HEK293T (cell line): ENCODE measurements at regions not wholly inside any gene's neighbourhood (a gene's known extent, or its start where the extent isn't known, plus 50 kb on each side); places are given as distances from the start of the nearest gene placed in this dataset.

Experiments used
- CTCF ChIA-PET: fragments of 350-600 bp; formaldehyde crosslinking; extraction: SDS; loops from one replicate; lab custom pipeline; 2021; ENCODE audit warnings: antibody characterized with exemption, inconsistent platforms; lab: Yijun Ruan, JAX
- POLR2A ChIA-PET: fragments of 350-600 bp; formaldehyde crosslinking; extraction: SDS; loops from one replicate; lab custom pipeline; 2020; ENCODE audit warnings: antibody characterized with exemption, inconsistent platforms; lab: Yijun Ruan, JAX
- DNase-seq: peaks from one replicate; pipeline ENCODE4 v3.0.0; 2012; ENCODE audit warnings: mixed read lengths; ENCODE audit errors: extremely low spot score
- ARNT ChIP-seq: fragments of 450-650 bp; IDR thresholded peaks from 2 replicates; pipeline ENCODE4 v1.6.1; 2017; ENCODE audit warnings: mild to moderate bottlenecking
- BHLHE40 ChIP-seq: fragments of 450-650 bp; IDR thresholded peaks from 2 replicates; pipeline ENCODE4 v1.6.1; 2016; ENCODE audit warnings: mild to moderate bottlenecking, moderate library complexity, borderline replicate concordance
- CTBP1 ChIP-seq: fragments of 450-650 bp; IDR thresholded peaks from 2 replicates; pipeline ENCODE4 v1.6.1; 2016; ENCODE audit warnings: borderline replicate concordance
- ELF4 ChIP-seq: fragments of 450-650 bp; IDR thresholded peaks from 2 replicates; pipeline ENCODE4 v1.6.1; 2017; ENCODE audit warnings: antibody characterized with exemption
- FOXA1 ChIP-seq: fragments of 450-650 bp; IDR thresholded peaks from 2 replicates; pipeline ENCODE4 v1.6.1; 2016; ENCODE audit warnings: mild to moderate bottlenecking
- FOXK2 ChIP-seq: fragments of 450-650 bp; IDR thresholded peaks from 2 replicates; pipeline ENCODE4 v1.6.1; 2016; ENCODE audit warnings: mild to moderate bottlenecking
- FOXM1 ChIP-seq: fragments of 450-650 bp; IDR thresholded peaks from 2 replicates; pipeline ENCODE4 v1.6.1; 2017; ENCODE audit warnings: mild to moderate bottlenecking, borderline replicate concordance
- HDGF ChIP-seq: fragments of 450-650 bp; IDR thresholded peaks from 2 replicates; pipeline ENCODE4 v1.6.1; 2017; ENCODE audit warnings: antibody characterized with exemption, borderline replicate concordance
- L3MBTL2 ChIP-seq: fragments of 450-650 bp; conservative IDR thresholded peaks from 2 replicates; pipeline ENCODE4 v1.6.1; 2016; ENCODE audit warnings: mild to moderate bottlenecking
- LEF1 ChIP-seq: fragments of 450-650 bp; IDR thresholded peaks from 2 replicates; pipeline ENCODE4 v1.6.1; 2017; ENCODE audit warnings: mild to moderate bottlenecking, borderline replicate concordance
- NFRKB ChIP-seq: fragments of 450-650 bp; IDR thresholded peaks from 2 replicates; pipeline ENCODE4 v1.6.1; 2016; ENCODE audit warnings: mild to moderate bottlenecking, moderate library complexity
- SP1 ChIP-seq: fragments of 450-650 bp; IDR thresholded peaks from 2 replicates; pipeline ENCODE4 v1.6.1; 2017
- SUZ12 ChIP-seq: fragments of 450-650 bp; IDR thresholded peaks from 2 replicates; pipeline ENCODE4 v1.6.1; 2016; ENCODE audit warnings: mild to moderate bottlenecking
- TARDBP ChIP-seq: fragments of 450-650 bp; IDR thresholded peaks from 2 replicates; pipeline ENCODE4 v1.6.1; 2016
- ZNF384 ChIP-seq: fragments of 450-650 bp; IDR thresholded peaks from 2 replicates; pipeline ENCODE4 v1.6.1; 2016
- TF ChIP-seq, protein P1 (sequence below): fragments of 450-650 bp; IDR thresholded peaks from 2 replicates; pipeline ENCODE4 v1.6.1; 2016

DNA sequence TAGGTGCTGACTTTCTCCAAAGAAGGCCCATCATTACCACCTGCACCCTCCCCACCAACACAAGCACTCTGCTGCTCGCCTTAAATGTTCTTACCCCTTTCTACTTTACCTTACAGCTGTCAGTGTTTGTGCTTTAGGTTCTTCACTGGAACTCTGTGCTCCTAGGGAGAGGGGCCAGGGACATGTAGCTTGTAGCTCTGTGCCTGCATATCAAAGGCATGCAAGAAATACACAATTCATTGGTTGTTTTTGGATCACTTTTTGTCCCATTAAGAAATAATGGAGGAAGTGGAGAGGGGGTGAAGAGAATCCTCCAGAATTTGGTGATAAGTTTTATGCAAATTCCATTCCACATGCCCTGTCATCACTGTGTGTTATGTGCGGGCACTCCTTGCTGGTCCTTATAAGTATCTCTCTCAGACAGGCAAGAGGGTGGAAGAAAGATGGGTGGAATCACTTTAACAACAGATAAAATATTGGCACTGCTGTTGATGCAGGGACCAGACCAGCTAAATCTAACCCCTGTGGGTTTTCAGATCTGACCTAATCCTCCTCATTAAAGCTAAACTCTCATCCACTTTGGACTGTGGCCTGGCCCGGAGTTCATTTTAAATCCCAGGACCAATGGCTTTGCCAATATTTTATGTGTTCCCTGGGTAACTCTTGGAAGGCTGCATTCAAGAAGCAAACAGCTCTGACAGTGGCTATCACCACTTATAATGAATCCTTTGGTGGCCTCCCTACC, 375.8 kb upstream of the NFE2L3 start:
- TF ChIP-seq HDGF (no peak), ELF4 (no peak), ZNF384 (no peak), ARNT (no peak), LEF1 (no peak), FOXM1 (no peak), CTBP1 (no peak), NFRKB (no peak)
- ChIA-PET CTCF (interaction anchor here (0.9 kb wide), 1 partner anchor 75 kb away, joined by 4 read pairs; no protein-coding TSS in a partner anchor), POLR2A (interaction anchor here (1.0 kb wide), 1 partner anchor 13 kb away, joined by 3 read pairs; no protein-coding TSS in a partner anchor)
- DNase-seq = no peak

GRCh38 chr7:25776744-25777123, 375.3 kb upstream of the NFE2L3 start:
- ChIA-PET CTCF (no interaction called here), POLR2A (no interaction called here)
- DNase-seq = no peak
- TF ChIP-seq, protein P1, sequence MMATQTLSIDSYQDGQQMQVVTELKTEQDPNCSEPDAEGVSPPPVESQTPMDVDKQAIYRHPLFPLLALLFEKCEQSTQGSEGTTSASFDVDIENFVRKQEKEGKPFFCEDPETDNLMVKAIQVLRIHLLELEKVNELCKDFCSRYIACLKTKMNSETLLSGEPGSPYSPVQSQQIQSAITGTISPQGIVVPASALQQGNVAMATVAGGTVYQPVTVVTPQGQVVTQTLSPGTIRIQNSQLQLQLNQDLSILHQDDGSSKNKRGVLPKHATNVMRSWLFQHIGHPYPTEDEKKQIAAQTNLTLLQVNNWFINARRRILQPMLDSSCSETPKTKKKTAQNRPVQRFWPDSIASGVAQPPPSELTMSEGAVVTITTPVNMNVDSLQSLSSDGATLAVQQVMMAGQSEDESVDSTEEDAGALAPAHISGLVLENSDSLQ = no peak
- no peak for TF ChIP-seq FOXK2
- no peak for TF ChIP-seq FOXM1
- no peak for TF ChIP-seq BHLHE40
- TF ChIP-seq HDGF = no peak

GRCh38 chr7:25777969-25778708, 373.9 kb upstream of the NFE2L3 start:
- peak; percentile 21 for DNase-seq
- POLR2A ChIA-PET = interaction anchor here (1.0 kb wide), 1 partner anchor 10 kb away, joined by 3 read pairs; no protein-coding TSS in a partner anchor
- CTCF ChIA-PET = no interaction called here
- TF ChIP-seq, protein P1 = peak; percentile 94
- no peak for TF ChIP-seq ZNF384
- no peak for TF ChIP-seq TARDBP
- TF ChIP-seq CTBP1 = peak; percentile 78; the same call in 1 of the 2 replicates
- TF ChIP-seq BHLHE40 = no peak
- TF ChIP-seq L3MBTL2 = peak; percentile 77; the same call in 1 of the 2 replicates
- TF ChIP-seq ARNT = no peak
- TF ChIP-seq FOXK2 = no peak
- no peak for TF ChIP-seq HDGF
- TF ChIP-seq NFRKB = no peak
- TF ChIP-seq ELF4 = no peak
- no peak for TF ChIP-seq FOXM1
- no peak for TF ChIP-seq SP1
- TF ChIP-seq FOXA1 = no peak
- no peak for TF ChIP-seq LEF1
- no peak for TF ChIP-seq SUZ12

DNA sequence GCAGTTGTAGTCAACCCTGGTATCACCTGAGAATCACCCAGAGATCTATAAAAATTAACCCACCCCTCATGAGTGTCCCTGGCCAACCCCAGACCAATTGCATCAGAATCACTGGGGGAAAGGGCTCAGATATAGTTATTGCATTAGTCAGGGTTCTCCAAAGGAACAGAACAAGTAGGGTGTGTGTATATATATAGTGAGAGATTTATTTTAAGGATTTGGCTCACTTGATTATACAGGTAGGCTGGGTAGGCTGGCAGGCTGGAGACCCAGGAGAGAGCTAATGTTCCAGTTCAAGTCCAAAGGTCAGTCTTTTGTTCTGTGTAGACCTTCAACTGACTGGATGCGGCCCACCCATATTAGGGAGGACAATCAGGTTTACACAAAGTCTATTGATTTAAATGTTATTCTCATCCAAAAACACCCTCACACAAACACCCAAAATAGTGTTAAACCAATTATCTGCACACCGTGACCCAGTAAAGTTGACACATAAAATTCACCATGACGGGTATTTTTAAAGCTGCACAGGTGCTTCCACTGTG, 372.9 kb upstream of the NFE2L3 start:
- ChIA-PET POLR2A (no interaction called here), CTCF (no interaction called here)
- DNase-seq = no peak
- TF ChIP-seq BHLHE40 (no peak), ARNT (no peak)

- TF ChIP-seq FOXK2 = no peak
- no peak for TF ChIP-seq TARDBP
- no peak for TF ChIP-seq ZNF384
- no peak for TF ChIP-seq L3MBTL2
- TF ChIP-seq HDGF = no peak
- TF ChIP-seq, protein P1 = no peak
- no peak for TF ChIP-seq FOXA1
- no peak for TF ChIP-seq FOXM1
- no peak for TF ChIP-seq SP1
- TF ChIP-seq NFRKB = no peak
- TF ChIP-seq ELF4 = no peak
- TF ChIP-seq CTBP1 = no peak
- TF ChIP-seq LEF1 = no peak
- TF ChIP-seq SUZ12 = no peak
- TF ChIP-seq BHLHE40 = no peak
- TF ChIP-seq ARNT = no peak
- DNase-seq = no peak
- CTCF ChIA-PET = no interaction called here
- POLR2A ChIA-PET = no interaction called here
Observed at GRCh38 chr7:25780904-25781303, 371.1 kb upstream of the NFE2L3 start.

DNA sequence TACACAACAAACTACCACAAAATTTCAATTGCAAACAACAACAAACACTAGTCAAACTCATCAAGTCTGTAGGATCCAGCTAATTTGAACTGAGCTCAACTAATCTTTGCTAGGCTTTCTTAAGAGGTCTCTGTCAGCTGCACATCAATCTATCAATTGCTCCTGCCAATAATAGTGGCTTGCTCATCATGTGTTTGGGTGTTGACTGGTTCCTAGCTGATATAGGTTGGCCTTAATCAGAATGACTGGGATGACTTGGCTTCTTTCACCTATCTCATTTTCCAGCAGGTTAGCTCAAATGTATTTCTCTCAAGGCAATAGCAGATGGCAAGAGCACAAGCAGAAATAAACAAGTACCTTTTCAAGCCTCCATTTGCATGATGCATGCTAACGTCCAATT, 370.3 kb upstream of the NFE2L3 start:
- ChIA-PET POLR2A (no interaction called here), CTCF (no interaction called here)
- no peak for DNase-seq
- TF ChIP-seq FOXK2 = no peak
- TF ChIP-seq LEF1 = no peak
- no peak for TF ChIP-seq FOXA1
- no peak for TF ChIP-seq ARNT
